Choroid plexus epithelial cell (primary cell): ENCODE measurements at regions not wholly inside any gene's neighbourhood (a gene's known extent, or its start where the extent isn't known, plus 50 kb on each side); places are given as distances from the start of the nearest gene placed in this dataset.

Experiments used
- DNase-seq: peaks from one replicate; pipeline ENCODE4 v3.0.0-alpha.2; 2010; ENCODE audit warnings: low read depth
- H3K4me3 ChIP-seq: 2 replicates; pipeline ENCODE4 v1.5.1; 2011; ENCODE audit warnings: low read depth, mild to moderate bottlenecking, control low read depth, low read length, moderate library complexity
- CTCF ChIP-seq: conservative IDR thresholded peaks from 2 replicates; pipeline ENCODE4 v1.5.1; 2011; ENCODE audit warnings: low read depth, mild to moderate bottlenecking, control low read depth, inconsistent platforms, low read length, moderate library complexity

- no peak for DNase-seq
- no peak for TF ChIP-seq CTCF
These were observed 498.0 kb downstream of the TBL1XR1 start for GRCh38 chr3:176699288-176699687.

GRCh38 chr3:176697284-176697889 lies 499.9 kb downstream of the TBL1XR1 start:
- H3K4me3 ChIP-seq: no peak overlapping the region
- no peak for TF ChIP-seq CTCF
- DNase-seq: no peak

More at GRCh38 chr3:176699288-176699687, 498.0 kb downstream of the TBL1XR1 start:
- H3K4me3 ChIP-seq: no peak overlapping the region

DNA sequence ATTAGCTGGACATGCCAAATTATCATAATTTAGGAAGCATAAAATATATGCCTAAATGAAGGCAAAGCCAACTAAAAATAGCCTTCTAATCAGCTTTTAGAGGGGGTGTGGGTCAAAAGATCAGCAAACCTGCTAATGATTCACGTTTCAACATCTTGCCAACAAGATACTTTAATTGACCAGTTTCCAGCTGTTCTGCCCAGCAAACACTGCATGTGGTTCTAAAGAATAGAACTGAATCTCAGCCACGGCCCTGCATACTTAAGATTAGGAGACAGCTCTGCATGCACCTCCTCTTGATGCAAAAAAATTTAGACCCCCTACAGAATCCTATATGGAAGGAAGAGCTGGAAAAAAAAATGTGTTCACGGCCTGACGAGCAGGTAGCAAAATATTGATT lies 500.5 kb downstream of the TBL1XR1 start:
- no peak overlapping the region for H3K4me3 ChIP-seq
- DNase-seq: no peak
- no peak for TF ChIP-seq CTCF

DNA sequence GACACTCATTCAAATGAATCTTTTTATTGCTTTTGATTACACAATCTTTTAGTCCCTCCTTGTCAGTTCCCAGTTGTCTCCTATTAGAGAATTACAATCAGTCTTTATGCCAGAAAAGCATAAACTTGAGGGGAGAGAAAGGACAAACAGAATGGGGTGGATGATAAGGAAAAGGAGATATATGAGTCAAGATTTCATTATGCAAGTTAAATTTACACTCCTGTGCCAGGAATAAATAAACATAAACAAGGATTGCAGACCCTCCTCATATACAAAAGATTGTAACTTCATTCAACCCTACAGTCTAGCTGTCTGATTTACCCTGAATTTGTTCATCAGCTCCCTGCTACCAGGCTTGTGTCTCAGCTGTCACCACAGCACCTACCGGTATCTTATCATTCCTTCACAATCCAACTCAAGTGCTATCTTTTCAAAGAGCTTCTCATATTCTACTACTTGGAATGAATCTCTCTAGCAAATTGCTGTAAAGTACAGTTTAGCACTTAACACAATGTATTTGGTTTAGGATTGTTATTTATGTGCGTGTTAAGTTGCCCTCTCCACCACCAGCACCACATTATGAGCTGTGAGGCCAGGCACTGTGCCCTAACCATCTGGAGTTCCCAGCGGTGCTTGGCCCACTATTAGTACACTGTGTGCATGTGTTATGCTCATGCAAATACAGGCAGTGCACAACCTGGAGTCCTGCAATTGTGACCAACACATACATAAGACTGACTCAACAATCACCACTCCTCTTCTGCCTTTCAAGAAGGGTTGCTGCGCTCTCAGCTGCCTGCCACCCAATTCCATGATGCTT lies 504.1 kb downstream of the TBL1XR1 start:
- no peak for TF ChIP-seq CTCF
- DNase-seq: no peak
- no peak overlapping the region for H3K4me3 ChIP-seq

DNA sequence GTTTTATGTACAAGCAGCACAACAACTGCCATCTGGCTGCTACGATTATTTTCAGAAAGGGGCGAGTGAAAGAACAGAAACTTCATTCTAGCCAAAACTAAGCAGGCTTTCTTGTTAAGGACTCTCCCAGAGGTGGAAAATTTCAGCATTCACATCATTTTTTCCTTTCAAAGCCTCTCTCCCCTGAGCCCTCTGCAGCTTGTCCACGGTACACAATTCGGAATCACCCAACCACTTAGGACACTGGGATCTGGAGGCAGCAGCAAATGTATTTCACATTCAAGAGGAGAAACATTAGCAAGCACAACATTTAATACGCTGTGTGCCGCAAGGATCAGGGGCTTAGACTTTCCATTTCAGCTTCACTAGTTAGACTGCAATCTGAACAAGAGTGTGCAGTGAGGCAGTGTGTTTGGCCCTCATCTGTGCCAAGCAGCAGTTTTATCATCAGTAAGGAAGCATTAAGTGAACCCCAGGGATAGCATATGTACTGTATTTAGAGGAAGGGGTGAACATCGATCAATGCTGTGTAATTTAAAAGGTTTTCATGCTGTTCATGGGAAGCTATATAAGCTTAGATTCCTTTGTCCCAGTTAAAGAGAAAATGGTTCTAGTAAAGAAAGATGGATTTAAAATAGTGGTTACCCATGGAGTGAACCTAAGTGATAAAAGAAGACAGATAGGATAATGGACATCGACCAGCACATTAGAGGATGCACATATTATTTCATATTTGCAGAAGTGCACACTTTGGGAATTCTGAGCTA lies 504.9 kb downstream of the TBL1XR1 start:
- H3K4me3 ChIP-seq: no peak overlapping the region
- TF ChIP-seq CTCF: no peak

DNA sequence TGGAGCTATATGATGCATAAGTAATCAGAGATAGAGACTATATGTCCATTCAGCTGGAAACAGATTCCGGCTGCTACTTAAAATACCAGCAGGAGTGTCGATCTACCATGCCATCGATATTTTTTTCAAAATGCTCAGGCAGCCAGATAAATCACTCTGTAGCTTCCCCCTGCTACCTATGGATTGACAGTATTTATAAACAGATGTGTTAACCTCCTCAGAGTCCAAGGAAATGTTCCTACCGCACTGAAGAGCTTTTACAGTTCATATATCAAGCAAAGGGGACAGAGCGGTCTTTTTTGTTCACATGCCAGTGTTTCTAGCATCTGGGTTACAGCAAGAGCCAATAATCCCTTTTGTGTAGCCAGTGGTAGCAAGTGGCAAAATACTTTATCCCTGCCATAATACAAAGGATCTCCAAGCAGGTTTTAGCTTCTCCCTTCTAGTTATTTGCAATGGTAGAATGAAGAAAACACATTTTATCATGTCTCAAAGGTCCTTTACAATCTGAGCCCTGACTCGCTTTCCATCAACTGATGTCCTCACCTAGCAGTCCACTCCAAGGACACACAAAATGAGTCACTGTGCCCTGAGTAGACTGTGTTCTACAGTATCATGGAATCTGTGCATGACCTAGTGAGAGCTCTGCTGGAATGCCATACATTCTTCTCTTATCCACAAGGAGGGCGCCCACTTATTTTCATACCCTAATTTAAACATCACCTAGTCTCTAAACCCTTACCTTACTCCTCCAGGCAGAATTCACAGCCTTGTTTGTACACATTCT lies 507.0 kb downstream of the TBL1XR1 start:
- no peak for DNase-seq
- TF ChIP-seq CTCF: no peak
- H3K4me3 ChIP-seq: no peak overlapping the region

More for the DNA sequence above, 504.9 kb downstream of the TBL1XR1 start:
- no peak for DNase-seq
